Upper lobe of left lung (tissue), 6 donors: ENCODE measurements at regions not wholly inside any gene's neighbourhood (a gene's known extent, or its start where the extent isn't known, plus 50 kb on each side); places are given as distances from the start of the nearest gene placed in this dataset.
"Not testable (repeated sequence)": the region's sequence is repeated elsewhere in the genome, so short reads cannot be mapped to it uniquely, and the experiment has no call there.

Source experiments
- ATAC-seq, 2 donors: fragments of 200-7000 bp; cut with Tn5 transposase; one replicate each; pipeline ENCODE4 v1.9.1; 2022; ENCODE audit warnings: mild to moderate bottlenecking in 2 of 2, moderate library complexity in 2 of 2; ENCODE audit not compliant: low FRiP score in 2 of 2
- DNase-seq, 2 donors: peaks; one replicate each; pipeline ENCODE4 v3.0.0-alpha.2; 2019 to 2020
- H3K27ac ChIP-seq, 4 donors: fragments of 200-600 bp; sonication (generic); one replicate each; pipeline ENCODE4 v1.5.1; 2016 to 2019
- H3K27me3 ChIP-seq, 4 donors: fragments of 200-600 bp; sonication (generic); one replicate each; pipeline ENCODE4 v1.5.1; 2017 to 2019
- H3K36me3 ChIP-seq, 4 donors: fragments of 200-600 bp; sonication (generic); one replicate each; pipeline ENCODE4 v1.5.1; 2016 to 2019
- H3K4me1 ChIP-seq, 4 donors: fragments of 200-600 bp; sonication (generic); one replicate each; pipeline ENCODE4 v1.5.1; 2018 to 2019
- H3K4me3 ChIP-seq, 4 donors: fragments of 200-600 bp; sonication (generic); one replicate each; pipeline ENCODE4 v1.5.1; 2017 to 2019; ENCODE audit warnings: mild to moderate bottlenecking in 2 of 4, moderate library complexity in 1 of 4
- H3K9me3 ChIP-seq, 4 donors: fragments of 200-600 bp; sonication (generic); one replicate each; pipeline ENCODE4 v1.5.1; 2018 to 2019
- CTCF ChIP-seq, 6 experiments: fragments of 450-650 bp in 4 of 6; fragments of 200-600 bp in 2 of 6; sonication (generic) in 2 of 6; IDR thresholded peaks; one replicate each; pipeline ENCODE4 v1.5.1; 2016 to 2019; ENCODE audit warnings: antibody characterized with exemption in 6 of 6
- EP300 ChIP-seq, 4 donors: sonication (generic); formaldehyde crosslinking; IDR thresholded peaks; one replicate each; pipeline ENCODE4 v1.5.1; 2017; ENCODE audit warnings: antibody characterized with exemption in 4 of 4, control low read depth in 2 of 4
- POLR2A ChIP-seq, 4 donors: fragments of 450-650 bp; IDR thresholded peaks; one replicate each; pipeline ENCODE4 v1.5.1; 2016 to 2017; ENCODE audit warnings: antibody characterized with exemption in 4 of 4, mild to moderate bottlenecking in 2 of 4
- POLR2AphosphoS5 ChIP-seq, 2 donors: sonication (generic); formaldehyde crosslinking; IDR thresholded peaks; one replicate each; pipeline ENCODE4 v1.5.1; 2017; ENCODE audit warnings: antibody characterized with exemption in 2 of 2
- WGBS, 2 donors: methylation state at CpG; one replicate each; pipeline ENCODE4 v1.1.5; 2017 to 2018; 5-methylcytosine and 5-hydroxymethylcytosine counted together
- donor health status: DM: no; HTN: no; CAD: no; lungs with moderate emphysema.
- donor health status: DM: no; HTN: yes; CAD: no; lungs with severe emphysema.

DNA sequence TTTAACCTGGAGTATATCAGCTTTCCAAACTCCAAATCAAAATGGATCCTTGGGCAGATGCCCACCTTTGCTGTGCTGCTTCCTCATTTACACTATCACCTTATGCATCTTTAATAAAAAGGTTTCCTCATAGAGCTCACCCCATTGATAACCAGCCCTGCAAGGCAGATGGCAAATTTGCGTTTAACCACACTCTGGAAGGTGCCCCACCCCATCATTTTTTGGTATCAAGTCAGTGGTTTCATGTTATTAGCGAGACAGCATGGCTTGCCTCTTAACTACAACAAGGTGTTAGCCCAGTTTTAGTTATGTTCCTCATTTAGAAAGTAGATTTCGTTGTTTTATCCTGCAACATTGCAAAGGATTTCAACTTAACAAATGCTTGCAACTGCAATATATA is 214.0 kb upstream of the WDFY3 start:
- ATAC-seq, result no peak
- Histone ChIP-seq H3K4me1 (no peaks in the 10 kb centered on the region), H3K27ac (no peak overlapping the region)

GRCh38 chr4:85187106-85187505 is 220.6 kb upstream of the WDFY3 start:
- no peak for ATAC-seq

More for the DNA sequence above, 214.0 kb upstream of the WDFY3 start:
- DNase-seq, result no peak
- H3K9me3 ChIP-seq, result no peaks in the 10 kb centered on the region
- no peak overlapping the region for H3K4me3 ChIP-seq
- no peaks in the 10 kb centered on the region for H3K27me3 ChIP-seq
- WGBS, 2 donors, result 72 to 75% methylated on average over 3 of the region's 3 CpGs
- TF ChIP-seq POLR2A (IDR thresholded peaks at IDR 0.05) (no peak), EP300 (IDR thresholded peaks at IDR 0.05) (no peak), CTCF (IDR thresholded peaks at IDR 0.05) (no peak), POLR2AphosphoS5 (IDR thresholded peaks at IDR 0.05) (no peak)
- H3K36me3 ChIP-seq, result no peaks in the 10 kb centered on the region

DNA sequence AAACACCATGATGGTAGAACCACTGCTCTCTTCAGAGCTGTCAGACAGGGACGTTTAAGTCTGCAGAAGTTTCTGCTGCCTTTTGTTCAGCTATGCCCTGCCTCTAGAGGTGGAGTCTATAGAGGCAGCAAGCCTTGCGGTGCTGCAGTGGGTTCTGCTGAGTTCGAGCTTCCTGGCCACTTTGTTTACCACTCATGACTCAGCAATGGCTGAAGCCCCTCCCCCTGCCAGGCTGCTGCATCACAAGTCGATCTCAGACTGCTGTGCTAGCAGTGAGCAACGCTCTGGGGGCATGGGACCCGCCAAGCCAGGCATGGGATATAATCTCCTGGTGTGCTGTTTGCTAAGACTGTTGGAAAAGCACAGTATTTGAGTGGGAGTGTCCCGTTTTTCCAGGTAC is 229.5 kb upstream of the WDFY3 start:
- H3K9me3 ChIP-seq, result peaks cover 0 to 14% (median 3%) of the 10 kb centered on the region in 4 donors
- not testable (repeated sequence) for DNase-seq, H3K27ac ChIP-seq, H3K27me3 ChIP-seq, ATAC-seq, H3K4me1 ChIP-seq, H3K36me3 ChIP-seq, H3K4me3 ChIP-seq
- WGBS, 2 donors, result 82 to 86% methylated on average over 2 to 7 of the region's 7 CpGs

More at GRCh38 chr4:85187106-85187505, 220.6 kb upstream of the WDFY3 start:
- Histone ChIP-seq H3K4me3 (no peak overlapping the region), H3K9me3 (no peaks in the 10 kb centered on the region), H3K27ac (no peak overlapping the region), H3K4me1 (no peaks in the 10 kb centered on the region), H3K27me3 (no peaks in the 10 kb centered on the region), H3K36me3 (no peaks in the 10 kb centered on the region)
- 27 to 82% methylated on average over 1 of the region's 1 CpG for WGBS, 2 donors
- TF ChIP-seq EP300 (IDR thresholded peaks at IDR 0.05), result no peak
- no peak for TF ChIP-seq POLR2A (IDR thresholded peaks at IDR 0.05)
- no peak for TF ChIP-seq POLR2AphosphoS5 (IDR thresholded peaks at IDR 0.05)
- no peak for TF ChIP-seq CTCF (IDR thresholded peaks at IDR 0.05)
- DNase-seq, result no peak

DNA sequence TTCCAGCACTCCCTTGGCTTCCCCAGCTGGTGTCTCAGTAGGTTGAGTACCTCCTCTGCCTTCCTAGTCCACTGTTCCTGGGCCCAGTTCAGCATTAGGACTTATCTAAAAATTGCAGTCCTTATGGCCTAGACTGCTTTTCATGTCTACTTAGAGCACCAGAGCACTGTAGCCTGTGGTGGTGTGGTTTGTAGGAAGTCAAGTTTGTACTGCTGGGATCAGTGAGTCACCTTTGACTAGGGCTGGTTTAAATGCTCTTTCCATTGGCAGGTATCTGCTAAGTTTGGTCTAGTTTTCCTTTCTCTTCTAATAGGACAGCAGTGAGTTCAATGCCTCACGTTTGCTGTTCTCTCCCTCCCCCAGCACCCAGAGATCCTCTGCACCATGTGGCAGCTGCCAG is 233.6 kb upstream of the WDFY3 start:
- TF ChIP-seq CTCF (IDR thresholded peaks at IDR 0.05) (no peak), POLR2A (IDR thresholded peaks at IDR 0.05) (no peak), EP300 (IDR thresholded peaks at IDR 0.05) (no peak), POLR2AphosphoS5 (IDR thresholded peaks at IDR 0.05) (no peak)
- 44 to 72% methylated on average over 1 of the region's 1 CpG for WGBS, 2 donors
- Histone ChIP-seq H3K9me3 (peaks cover 0 to 18% (median 3%) of the 10 kb centered on the region in 4 donors), H3K27ac (no peak overlapping the region), H3K27me3 (no peaks in the 10 kb centered on the region), H3K4me3 (no peak overlapping the region), H3K36me3 (no peaks in the 10 kb centered on the region), H3K4me1 (no peaks in the 10 kb centered on the region)
- ATAC-seq (peak in 1 of 2 donors; percentile 15), DNase-seq (no peak)

DNA sequence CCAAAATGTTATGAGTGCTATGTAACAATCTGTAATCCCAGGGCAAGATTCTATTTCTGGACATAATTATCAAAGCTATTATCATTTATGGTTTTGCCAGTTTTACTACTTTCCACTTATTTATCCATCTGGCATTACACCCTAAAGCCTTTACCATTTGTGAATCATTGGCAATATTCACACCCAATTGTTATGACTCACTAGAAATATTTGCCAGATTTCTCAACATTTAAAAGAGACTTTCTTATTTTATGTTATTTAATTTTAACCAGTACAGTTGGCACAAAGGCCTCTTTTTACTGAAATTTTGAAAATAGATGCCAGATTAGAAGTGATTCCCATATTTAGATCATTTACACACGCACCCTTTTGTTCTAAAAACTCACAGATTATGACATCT is 242.7 kb upstream of the WDFY3 start:
- DNase-seq (no peak), ATAC-seq (no peak)
- no peaks in the 10 kb centered on the region for H3K36me3 ChIP-seq
- H3K9me3 ChIP-seq, result peaks cover 0 to 14% (median 2%) of the 10 kb centered on the region in 4 donors
- H3K27ac ChIP-seq, result no peak overlapping the region
- H3K4me1 ChIP-seq, result no peaks in the 10 kb centered on the region
- no peak for TF ChIP-seq EP300 (IDR thresholded peaks at IDR 0.05)
- no peak for TF ChIP-seq POLR2AphosphoS5 (IDR thresholded peaks at IDR 0.05)
- TF ChIP-seq CTCF (IDR thresholded peaks at IDR 0.05), result no peak
- no peak for TF ChIP-seq POLR2A (IDR thresholded peaks at IDR 0.05)
- H3K4me3 ChIP-seq, result no peak overlapping the region
- no peaks in the 10 kb centered on the region for H3K27me3 ChIP-seq
- WGBS, 2 donors, result 75 to 80% methylated on average over 1 of the region's 1 CpG
